GM12872 (cell line): ENCODE measurements at regions not wholly inside any gene's neighbourhood (a gene's known extent, or its start where the extent isn't known, plus 50 kb on each side); places are given as distances from the start of the nearest gene placed in this dataset.

Source experiments
- TF ChIP-seq, protein P1 (sequence below): IDR thresholded peaks from 3 replicates; pipeline ENCODE4 v1.5.1; 2011; ENCODE audit warnings: low read depth, mild to moderate bottlenecking, low read length, moderate library complexity; ENCODE audit not compliant: insufficient read depth

DNA sequence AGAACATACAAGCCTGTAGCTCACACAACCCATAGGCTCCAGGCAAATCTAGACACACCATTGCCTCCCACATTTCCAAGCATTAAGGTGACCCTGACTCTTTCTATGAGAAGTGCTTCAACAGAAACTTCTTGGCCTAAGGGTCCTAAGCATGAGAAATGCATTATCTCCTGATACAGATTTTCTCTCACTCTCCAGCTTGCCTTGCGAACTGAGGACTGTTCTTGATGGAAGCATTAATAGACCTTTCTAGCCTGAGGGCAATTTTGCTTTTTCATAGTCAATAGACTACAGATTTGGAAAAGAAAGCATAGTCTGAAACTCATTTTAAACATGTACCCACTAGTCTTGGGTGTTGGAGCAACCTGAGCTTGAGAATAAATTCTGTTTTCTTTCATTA, 1801.3 kb upstream of the PCDH7 start:
- TF ChIP-seq, protein P1, sequence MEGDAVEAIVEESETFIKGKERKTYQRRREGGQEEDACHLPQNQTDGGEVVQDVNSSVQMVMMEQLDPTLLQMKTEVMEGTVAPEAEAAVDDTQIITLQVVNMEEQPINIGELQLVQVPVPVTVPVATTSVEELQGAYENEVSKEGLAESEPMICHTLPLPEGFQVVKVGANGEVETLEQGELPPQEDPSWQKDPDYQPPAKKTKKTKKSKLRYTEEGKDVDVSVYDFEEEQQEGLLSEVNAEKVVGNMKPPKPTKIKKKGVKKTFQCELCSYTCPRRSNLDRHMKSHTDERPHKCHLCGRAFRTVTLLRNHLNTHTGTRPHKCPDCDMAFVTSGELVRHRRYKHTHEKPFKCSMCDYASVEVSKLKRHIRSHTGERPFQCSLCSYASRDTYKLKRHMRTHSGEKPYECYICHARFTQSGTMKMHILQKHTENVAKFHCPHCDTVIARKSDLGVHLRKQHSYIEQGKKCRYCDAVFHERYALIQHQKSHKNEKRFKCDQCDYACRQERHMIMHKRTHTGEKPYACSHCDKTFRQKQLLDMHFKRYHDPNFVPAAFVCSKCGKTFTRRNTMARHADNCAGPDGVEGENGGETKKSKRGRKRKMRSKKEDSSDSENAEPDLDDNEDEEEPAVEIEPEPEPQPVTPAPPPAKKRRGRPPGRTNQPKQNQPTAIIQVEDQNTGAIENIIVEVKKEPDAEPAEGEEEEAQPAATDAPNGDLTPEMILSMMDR = no peak

DNA sequence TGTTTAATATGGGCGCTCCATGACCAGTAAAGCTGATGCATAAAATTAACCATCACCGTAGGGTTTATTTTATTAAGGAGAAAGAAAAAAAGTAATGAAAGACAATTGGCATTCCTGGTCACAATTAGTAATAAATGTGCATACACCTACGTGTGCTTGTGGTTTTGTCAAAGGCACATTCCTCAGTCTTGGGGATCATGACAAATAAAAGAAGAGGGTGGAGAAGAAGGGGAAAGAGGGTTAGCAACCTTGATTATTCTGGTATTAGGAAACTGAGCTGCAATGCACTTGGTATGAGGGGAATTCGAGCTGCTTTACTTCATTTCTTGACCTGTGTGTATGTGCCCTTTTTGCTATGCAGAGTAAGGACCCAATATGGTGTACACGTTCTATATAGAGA, 1798.3 kb upstream of the PCDH7 start:
- TF ChIP-seq, protein P1 = no peak

DNA sequence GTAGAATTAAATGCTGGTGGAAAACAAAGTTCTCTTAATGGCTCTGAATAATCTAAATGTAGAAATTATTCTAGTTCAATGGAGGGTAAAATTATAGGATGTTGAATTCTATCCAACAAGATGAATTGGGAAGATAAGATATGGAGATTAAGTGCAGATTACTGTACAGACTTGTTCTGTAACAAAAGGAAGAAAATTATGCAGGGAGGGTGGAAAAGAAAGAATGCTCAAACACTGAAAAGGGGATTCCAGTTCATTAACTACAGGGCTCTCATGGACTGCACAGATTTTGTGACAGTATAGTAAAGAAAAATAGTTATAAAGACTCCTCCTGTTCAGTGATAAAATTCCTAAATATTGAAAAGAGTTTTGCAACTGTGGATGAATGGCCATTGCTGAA, 1794.0 kb upstream of the PCDH7 start:
- TF ChIP-seq, protein P1 = no peak

DNA sequence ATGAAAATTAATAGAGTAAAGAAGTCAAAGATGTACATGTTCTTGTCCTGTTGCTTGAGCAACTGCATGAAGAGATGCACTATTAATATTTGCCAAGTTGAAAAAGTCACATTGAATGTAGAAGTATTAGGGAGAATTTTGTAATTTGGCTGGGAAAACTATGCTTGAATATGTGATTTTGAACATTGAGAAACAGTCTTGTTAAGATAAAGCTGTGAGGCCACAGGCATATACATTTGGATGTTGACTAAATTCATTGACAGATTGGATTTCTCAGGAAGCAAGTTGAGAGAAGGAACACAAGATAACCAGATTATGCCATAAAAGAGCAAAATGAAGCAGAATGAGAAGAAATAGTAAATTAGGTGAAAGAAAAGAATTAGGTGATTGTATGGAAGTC, 1777.5 kb upstream of the PCDH7 start:
- TF ChIP-seq, protein P1 = no peak

DNA sequence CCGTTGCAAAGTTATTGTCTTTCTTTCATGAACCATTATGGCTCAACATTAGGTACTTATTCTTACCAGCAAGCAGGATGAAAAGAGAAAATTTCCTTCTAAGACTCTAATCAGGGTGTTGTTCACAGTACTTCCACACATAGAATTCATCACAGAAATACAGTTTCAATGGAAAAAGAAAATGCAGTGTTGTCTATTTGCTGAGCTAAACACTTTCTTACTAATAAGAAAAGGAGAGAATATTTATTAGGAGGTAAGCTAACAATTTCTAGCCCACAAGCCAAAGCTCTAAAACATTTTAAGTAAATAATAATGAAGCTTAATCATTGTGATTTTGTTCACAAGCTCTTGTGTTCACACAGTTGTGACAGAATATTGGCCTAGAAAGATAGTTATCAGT, 1772.8 kb upstream of the PCDH7 start:
- TF ChIP-seq, protein P1 = no peak

DNA sequence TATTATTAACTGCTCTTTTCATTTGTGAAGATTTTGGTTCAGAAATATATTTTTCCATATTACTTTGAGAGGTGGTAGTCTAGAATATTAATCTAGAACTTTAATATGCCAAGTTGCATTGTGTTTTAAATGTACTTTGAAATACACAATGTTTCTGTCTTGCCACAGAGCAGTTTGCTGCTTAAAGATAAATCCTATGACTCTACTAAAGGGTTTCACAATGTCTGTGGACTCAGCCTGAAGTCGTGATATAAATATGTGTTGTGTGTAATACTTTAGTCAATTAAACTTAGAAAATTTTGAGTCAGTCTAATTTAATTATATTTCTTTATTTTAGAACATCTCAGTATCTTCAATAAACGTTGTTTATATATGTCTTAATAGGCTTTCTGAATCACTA, 1771.7 kb upstream of the PCDH7 start:
- TF ChIP-seq, protein P1 = no peak

DNA sequence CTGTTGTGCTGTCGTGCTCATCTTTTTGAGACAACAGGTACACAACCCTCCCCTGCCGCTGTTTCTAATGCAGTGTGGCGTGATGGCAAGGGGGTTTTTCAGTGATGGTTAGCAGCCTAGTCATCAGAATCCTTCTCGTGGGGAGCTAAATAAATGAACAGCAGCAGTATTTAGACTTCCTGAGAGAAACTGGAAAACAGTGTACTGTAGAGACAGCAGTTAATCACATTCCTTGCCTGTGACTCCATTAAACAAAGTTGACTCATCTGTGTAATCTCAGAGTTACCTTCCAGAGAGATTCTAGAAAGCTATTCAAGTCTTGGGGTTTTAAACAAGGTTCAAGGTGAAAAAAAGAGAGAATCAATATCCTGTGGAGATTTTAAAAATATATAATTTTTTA, 1753.2 kb upstream of the PCDH7 start:
- TF ChIP-seq, protein P1 = no peak
